CD4-positive, alpha-beta T cell treated with Interleukin-6 for 4 hours (primary cell): ENCODE measurements at regions not wholly inside any gene's neighbourhood (a gene's known extent, or its start where the extent isn't known, plus 50 kb on each side); places are given as distances from the start of the nearest gene placed in this dataset.
A peak's percentile ranks its signal among the peaks of the same experiment; 100 is the strongest.
"Not testable (repeated sequence)": the region's sequence is repeated elsewhere in the genome, so short reads cannot be mapped to it uniquely, and the experiment has no call there.

ENCODE experiments used
- DNase-seq: peaks from one replicate; pipeline ENCODE4 v3.0.0-alpha.2; 2020; ENCODE audit warnings: mixed read lengths

DNA sequence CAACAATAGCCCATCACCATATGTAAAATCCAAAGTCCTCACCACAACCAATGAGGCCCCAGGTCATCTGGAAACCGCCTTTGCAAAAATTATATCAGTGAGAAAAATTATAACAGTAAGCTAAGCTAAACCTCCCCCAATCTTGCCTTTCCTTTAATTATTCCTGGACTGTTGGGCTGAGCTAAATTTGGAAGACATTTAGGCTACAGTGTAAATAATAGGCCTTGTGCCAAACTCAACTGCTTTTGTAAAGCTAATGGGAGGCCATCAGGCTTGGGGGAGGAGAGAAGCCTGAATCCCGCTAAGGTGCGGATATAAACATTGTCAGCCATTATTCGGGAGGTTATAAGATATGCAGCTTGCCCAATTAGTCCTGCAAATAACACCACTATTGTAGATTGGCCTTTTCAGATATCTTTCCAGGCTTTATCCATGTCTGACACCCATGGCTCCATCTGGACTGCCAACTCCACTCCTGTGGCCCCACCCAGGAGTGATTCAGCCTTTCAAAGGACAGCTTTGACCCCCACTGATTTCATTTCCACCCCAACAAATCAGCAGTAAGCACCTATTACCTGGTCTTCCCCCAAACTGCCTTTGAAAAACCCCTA is 53.0 kb upstream of the CA12 start:
- DNase-seq: no peak

DNA sequence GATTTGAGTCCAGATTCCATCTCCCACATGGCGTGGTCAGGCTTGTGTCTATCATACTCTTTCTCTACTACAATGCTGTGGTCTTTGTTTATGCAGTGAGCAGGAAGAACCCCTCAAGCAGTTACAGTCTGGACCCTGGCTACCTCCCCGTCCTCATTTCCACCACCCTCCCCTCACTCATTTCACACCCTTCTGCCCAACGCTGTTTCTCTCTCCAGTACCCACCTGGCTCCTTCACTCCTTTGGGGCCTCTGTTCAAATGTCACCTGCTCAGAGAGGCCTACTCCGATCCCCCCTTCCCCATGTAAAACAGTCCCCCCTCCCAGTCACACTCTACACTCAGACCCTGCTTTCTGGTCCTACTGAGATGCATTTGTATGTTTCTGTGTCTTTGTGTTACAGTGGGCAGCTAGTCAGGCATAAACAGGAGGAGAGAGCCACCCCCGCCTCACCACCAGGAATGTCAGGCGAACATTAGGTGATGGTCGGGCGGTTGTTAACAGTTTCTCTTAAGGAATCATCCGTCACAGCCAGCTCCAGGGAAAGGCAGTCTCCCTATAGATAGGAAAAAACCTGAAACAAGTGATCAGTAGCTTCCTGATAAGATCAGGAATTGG is 53.7 kb upstream of the CA12 start:
- DNase-seq: no peak

DNA sequence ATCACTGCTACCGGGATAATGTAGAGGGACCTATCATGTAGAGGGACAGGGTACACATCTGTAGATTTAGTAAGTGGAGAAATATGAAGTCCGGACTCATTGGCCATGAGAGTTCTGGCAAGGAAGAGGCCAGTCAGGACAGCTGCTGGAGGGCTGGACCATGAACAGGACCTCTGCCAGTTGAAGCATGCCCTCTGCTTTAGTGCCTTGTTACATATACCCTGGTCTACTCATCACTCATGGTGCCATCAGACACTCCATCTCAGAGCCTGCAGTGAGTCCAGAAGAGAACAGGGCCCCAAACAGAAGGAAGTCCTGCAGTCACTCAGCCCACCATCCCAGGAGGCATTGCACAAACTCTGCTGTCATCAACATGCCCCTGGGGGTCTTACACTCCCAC is 54.7 kb upstream of the CA12 start:
- no peak for DNase-seq

DNA sequence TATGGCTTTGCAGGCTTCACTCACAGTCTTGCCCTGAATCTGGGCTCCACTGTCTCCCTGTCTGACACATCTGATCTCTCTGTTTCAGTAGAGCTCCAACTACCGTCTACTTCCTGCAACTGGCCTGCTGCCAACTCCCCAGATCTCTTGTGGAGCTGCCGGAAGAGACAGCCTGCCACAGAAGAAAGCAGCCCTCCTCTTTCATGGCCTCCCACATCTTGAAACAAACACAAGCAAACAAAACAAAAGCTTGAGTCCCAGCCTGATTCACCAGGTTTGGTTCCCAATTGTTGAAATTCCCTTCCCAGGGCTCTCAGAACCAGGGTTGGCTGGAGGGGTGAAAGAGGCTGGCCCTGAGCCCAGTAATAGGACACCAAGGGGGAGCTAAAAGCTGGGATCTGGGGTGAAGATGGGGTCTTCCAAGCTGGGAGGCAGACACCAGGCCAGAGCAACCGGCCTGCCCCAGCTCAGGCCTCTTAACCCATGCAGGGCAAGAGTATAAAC is 55.3 kb upstream of the CA12 start:
- DNase-seq: peak; percentile 91

DNA sequence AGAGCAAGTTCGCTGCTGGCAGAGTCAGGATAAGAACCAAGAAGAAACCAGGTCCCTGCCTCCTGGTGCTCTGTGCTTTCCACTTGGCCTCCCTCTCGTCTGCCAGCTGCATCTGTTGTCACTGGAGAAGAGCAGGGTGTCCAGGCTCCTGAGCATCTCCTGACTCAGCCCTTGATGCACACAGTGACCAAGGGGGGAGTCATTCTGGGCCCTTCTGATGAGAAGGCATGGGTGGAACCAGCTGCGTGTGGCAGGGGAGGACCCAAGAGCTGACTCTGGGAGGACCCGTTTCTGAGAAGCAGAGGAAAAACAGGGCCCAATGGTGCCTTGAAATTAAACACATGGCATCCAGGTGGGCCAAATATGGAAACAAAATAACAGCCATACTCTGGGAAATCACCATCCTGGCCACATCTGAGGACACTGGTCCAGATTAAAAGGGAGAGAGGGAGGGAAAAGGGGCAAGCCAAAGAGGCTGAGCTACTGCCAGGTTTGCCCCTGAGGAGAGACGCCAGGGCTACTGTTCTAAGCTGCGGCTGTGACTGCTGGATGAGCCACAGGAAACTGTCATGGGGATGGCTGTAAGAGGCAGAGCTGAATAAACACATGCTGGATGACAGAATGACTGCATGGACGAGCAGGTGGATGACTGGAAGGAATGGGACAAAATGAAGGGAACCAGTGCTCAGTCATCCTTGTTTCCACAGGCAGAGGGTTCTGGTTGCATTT is 58.1 kb upstream of the CA12 start:
- DNase-seq: peak; percentile 26

DNA sequence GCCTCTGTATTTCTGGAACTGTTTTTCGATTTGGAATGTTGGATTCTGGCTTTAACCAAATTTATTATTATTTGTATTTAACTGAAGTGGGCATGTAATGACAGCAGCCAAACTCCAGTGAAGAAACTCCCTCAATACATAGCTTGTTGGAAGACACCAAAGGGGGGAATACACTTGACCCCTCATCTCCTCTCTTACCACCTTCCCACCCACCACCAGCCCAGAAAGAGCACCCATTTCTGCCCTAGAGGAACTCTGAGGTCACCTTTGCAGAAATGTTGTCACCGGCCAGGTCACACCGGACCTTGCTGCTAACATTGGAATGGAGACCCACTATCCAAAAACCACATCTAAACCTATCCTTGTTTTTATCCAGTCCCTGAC is 58.6 kb upstream of the CA12 start:
- no peak for DNase-seq

DNA sequence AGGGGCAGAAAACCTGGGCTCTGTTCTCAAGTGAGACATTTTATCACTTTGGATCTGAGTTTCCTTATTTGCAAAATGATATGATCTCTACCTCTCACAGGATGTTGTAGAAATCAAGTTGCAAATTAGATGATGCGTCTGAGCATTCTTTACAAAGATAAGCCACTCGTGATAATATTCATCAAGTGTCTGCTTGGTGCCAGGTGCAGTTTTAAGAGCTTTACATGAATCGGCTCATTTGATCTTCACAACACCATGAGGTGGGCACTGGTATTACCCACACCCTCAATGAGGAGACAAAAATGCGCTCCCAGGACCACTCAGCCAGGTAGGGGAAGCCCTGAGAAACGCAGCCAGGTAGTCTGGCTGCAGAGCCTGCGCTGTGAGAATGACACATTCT is 59.1 kb upstream of the CA12 start:
- DNase-seq: no peak

DNA sequence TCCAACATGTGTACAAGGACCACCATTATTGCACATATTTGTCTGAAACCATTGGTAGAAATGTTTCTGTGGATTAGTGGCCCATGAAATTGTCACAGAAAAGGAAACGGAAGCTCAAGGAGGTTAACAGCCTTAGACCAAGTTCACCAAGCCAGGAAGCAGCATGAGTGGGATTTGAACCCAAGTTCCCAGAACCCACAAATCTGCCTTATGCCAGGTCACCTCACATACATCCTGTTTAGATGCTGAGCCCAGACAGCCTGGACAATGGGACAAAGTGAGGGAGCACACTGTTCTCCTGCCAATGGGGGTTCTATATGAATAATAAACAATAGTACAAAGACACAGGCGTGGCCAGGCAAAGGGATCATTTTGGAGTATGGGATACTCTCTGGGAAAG is 59.6 kb upstream of the CA12 start:
- DNase-seq: no peak

DNA sequence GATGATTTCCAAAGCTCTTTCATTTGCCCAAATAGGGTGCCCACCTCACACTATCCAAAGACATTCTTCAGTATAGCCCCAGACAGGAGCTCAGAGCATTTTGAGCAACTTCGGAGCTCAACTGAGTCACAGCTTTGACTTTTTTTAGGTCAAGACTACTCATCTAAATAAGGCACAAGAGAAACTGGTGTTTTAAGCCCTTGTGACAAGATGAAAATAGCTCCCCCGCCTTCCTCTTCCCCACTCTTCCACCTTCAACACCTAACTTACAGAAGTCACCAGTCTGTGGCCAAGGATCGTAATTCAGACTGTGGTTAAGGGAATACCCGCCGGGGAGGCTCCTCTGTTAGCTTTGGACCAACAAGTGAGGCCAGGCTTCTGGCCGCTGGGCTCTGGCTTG is 60.4 kb upstream of the CA12 start:
- DNase-seq: no peak

DNA sequence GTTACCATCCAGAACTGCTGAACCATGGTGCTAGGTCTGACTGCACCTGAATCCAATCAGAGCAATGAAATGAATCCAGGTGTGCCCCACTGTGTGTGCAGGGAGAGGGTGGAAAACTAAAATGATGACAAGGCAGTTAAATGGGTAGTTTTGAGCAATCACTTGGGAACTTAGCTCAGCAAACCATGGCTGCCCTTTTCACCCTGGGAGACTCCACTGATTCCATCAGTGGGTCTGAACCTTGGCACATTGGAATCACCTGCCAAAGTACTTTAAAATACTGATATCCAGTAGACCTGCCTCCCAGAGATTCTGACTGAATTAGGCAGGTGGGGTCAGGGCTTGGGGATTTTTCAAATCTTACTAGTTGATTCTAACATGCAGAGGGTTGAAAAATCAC is 59.8 kb upstream of the USP3 start:
- DNase-seq: no peak

DNA sequence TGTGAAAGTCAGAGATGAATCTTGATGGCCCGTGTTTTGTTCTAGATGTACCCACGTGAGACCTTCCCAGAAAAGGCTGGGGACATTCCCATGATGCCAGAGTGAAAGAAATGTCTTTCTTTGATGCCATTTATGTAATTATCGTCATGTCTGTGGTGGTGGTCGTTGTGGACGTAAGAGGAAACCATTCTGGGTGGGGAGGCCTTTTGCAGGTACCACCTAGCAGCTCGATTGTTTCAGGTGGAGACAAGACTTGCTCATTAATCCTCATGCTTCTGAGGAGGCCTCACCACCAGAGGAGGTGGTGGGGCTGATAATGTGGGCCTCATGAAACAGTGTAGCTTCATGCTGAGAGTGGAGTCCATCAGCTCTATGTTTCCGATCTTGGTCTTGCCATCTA is 58.1 kb upstream of the USP3 start:
- peak; percentile 4 for DNase-seq

DNA sequence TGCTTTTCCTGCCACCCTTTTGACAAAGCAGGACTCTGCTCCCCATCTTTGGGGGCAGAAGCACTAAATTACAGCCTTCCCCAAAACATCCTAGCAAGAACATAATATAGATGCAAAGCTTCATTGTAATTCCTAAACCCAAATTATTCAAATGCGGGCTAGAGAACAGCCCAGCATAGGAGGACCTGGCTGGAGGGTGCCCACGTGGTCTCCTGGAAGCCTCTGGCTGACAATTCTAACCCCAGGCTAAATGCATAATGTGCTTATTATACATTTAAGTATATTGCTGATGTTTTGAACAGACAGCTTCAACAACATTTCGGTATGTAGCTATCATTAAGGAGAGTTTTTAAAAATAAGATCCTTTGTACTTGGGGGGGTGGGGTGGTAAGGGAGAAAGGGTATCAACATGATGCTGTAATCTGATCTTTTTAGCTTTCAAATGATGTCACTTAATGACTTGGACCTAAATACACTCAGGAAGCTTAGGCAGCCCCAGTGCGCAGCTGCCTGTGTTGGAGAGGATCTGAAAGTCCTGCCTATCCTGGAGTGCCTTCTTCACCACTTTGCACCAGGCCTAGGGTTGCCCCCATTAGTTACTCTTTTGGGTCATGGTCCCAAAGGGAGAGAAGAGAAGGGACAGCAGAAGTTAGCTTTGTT is 57.2 kb upstream of the USP3 start:
- DNase-seq: no peak

DNA sequence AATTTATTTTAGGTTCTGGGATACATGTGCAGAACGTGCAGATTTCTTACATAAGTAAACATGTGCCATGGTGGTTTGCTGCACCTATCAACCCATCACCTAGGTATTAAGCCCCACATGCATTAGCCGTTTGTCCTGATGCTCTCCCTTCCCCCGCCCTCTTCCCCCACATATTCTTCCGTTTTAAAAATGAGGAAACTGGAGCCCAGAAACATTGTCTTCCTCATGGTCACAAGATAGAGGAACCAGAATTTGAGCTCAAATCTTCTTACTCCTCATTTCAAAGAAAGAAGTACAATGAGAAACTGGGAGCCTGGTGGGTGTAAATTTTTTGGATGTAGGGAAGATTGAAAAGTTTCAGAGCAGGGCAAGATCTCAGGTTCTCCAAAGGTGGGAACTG is 56.1 kb upstream of the USP3 start:
- DNase-seq: no peak

DNA sequence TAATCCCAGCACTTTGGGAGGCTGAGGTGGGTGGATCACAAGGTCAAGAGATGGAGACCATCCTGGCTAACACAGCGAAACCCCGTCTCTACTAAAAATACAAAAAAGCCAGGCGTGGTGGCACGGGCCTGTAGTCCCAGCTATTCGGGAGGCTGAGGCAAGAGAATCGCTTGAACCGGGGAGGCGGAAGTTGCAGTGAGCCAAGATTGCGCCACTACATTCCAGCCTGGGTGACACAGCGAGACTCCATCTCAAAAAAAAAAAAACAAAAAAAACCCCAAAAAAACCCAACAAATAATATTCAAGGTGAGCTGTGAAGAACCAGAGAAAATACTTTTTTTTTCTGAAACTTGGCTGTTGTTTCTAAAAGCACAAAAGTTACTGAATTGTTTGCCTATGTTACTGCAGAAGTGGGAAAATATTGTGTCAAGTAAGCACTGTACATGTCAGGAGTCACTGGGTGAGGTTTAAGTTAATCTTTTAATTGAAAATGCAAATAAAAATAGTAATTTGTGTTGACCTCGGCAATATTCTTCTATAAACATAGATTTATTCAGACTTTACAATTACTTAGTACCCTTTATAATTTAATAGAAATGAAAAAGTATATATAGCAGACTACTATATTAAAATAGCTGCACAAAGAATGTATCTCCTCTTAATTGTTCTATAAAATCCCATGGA is 55.4 kb upstream of the USP3 start:
- DNase-seq: not testable (repeated sequence)

DNA sequence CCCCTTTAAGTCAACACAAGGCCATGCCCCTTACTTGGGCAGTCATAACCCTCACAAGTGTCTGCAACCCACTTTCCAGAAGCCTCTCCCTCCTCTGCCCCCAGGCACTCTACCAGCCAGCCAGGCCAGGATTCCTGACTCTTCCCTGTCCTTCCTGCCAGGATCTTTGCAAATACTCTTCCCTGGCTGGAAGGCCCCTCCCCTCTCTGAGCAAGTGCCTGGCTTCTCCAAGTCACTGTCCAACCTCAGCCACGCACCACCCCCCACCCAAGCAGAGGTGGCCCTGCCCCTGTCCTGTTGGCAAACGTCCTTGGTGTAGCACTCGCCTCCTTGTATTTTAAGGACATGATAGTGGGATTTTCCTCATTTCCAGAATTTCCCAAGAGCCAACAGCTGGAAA is 54.7 kb upstream of the USP3 start:
- no peak for DNase-seq

DNA sequence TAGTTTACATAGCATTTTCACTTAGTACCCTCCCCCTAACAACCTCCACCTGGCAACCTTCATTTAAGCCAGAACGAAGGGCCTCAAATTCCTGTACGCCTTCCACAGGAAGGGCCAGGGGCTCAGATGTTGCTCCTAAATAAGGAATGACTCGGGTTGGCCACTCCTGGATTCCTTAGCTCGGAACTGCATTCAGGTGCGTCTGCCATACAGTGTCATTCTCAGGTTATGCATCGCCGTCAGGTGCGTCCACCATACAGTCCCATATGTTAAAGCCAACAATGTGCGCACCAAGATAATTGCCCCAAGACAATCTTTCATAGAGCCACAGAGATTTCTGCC is 53.5 kb upstream of the USP3 start:
- DNase-seq: no peak

DNA sequence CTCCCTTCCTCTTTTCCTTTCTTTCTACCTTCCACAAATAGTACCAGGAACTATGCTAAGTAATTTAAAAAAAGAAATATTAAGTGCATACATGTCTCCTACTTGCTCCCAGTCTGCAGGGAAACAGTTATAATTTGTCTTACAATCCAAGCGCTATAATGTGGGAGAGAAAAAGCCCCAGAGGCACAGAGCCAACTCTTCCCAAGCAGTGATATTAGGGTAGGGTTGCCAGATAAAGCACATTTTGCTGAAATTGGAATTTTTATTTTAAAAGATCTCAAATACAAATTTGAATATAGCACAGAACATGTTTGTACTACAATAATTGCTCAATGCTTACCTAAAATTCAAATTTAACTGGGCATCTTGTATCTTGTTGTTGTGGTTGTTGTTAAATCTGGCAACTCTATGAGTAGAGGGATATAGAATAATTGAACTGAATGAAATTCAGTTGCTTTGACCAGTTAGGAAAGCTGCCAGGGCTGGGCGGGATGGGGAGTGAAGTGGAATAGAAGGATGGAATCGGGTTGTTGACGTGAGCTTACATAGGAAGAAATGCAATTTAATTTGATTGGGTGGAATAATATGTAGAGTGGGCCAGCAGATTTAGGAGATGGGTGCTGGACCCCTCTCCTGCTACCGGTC is 52.6 kb upstream of the USP3 start:
- DNase-seq: no peak

DNA sequence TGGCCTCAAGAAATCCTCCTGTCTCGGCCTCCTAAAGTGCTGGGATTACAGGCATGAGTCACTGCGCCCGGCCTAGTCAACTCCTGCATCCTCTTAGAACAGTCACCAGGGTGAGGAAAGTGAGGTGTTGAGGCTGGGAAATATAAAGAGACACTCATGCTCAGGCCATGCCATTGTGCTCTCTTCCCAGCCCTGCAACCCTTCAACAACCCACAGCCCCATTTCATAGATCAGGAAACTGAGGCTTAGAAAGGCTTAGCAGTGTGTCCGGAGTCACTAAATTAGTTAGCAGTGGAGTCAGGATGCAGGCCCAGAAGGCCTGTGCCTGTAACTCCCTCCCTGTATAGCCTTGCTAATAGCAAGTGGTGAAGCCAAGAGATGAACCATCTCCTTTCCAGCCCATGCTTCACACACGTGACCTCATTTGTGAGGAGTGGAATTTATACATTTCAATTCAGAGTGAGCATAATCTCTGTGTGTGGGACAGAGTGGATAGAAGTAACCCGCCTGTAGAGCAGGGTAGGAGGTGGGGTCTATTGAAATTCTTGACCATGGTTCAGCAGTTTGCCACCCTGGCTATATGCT is 51.7 kb upstream of the USP3 start:
- DNase-seq: no peak

DNA sequence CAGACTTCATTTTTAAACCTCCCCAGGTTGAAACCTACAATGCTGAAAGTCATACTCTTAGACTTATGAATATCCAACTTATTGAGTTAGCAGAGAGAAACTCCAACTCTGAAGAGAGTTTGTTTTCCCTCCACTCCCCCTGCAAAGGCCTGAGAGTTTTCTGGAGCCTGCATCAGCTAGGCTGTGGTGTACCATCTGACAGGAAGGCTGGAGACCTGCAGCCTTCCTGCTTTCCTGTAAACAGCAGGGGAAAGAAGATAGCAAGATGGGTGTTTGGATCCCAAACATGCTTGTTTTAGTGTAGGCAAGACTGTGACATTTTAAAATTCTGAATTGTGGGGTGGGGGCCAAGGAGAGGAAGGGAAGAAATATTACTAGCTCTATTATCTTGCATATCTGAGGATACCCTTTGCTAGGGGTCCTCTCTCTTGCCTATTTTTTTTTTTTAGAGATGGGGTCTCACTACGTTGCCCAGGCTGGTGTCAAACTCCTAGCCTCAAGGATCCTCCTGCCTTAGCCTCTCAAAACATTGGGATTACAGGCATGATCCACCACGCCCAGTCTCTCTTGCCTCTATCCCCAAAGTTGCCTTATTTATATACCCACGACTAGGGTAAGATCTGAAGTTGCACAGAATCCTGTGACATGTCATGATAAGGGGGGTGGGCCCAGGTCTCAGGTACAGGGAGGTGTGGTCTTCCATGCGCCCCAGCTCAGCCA is 51.0 kb upstream of the USP3 start:
- no peak for DNase-seq

DNA sequence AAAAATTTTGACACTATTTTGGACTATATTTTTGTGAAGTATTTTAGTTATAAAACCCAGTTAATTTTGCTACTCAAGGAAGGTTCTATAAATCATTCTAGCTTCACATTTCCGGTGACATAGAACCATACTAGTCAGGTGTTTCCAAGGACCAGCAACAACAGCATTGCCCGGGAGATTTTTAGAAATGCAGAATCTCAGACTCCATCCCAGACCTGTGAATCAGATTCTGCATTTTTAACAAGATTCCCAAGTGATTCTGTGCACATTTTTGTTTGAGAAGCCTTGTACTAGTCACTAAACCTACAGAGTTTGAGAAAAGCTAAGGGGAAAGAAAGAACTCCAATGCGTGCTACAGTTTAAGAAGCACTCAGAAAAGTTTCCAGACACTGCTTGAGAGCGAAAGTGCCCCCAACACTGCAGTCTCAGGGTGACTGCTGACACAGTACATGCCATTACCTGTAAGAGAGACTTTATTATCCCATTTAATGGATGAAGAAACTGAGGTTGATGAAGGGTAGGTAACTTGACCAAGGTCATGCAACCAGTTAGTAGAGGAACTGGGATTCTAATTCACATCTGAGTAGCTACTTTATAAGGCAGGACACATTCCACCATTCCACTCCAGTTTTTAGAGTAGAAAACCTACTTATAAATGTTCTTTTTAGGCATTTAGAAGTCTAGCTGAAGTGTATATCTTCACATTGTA is 49.7 kb upstream of the USP3 start:
- no peak for DNase-seq
